HepG2 (cell line): ENCODE measurements at regions not wholly inside any gene's neighbourhood (a gene's known extent, or its start where the extent isn't known, plus 50 kb on each side); places are given as distances from the start of the nearest gene placed in this dataset.

ENCODE experiments used
- ARID5B ChIP-seq: IDR thresholded peaks from 2 replicates; pipeline ENCODE4 v1.4.0; 2020; ENCODE audit warnings: mild to moderate bottlenecking, missing genetic modification reagents
- BATF2 ChIP-seq: sonication (generic); formaldehyde crosslinking; IDR thresholded peaks from 2 replicates; pipeline ENCODE4 v1.8.0; 2022; ENCODE audit warnings: mild to moderate bottlenecking, missing genetic modification reagents, moderate library complexity
- BCL6 ChIP-seq: IDR thresholded peaks from 2 replicates; pipeline ENCODE4 v1.6.1; 2016; ENCODE audit warnings: missing genetic modification reagents, missing compliant biosample characterization
- BRF2 ChIP-seq: sonication (generic); formaldehyde crosslinking; IDR thresholded peaks from 2 replicates; pipeline ENCODE4 v1.8.1; 2022; ENCODE audit warnings: mild to moderate bottlenecking, missing genetic modification reagents
- CTCF ChIP-seq: sonication (generic); formaldehyde crosslinking; IDR thresholded peaks from 2 replicates; pipeline ENCODE4 v1.5.0; 2020; ENCODE audit warnings: mild to moderate bottlenecking, missing genetic modification reagents, moderate library complexity
- FOXO1 ChIP-seq: sonication (generic); formaldehyde crosslinking; IDR thresholded peaks from 2 replicates; pipeline ENCODE4 v1.4.0; 2020; ENCODE audit warnings: missing genetic modification reagents
- HIVEP1 ChIP-seq: sonication (generic); formaldehyde crosslinking; IDR thresholded peaks from 2 replicates; pipeline ENCODE4 v1.4.0; 2020; ENCODE audit warnings: mild to moderate bottlenecking, missing genetic modification reagents
- HNRNPK ChIP-seq: fragments of 200-400 bp; formaldehyde crosslinking; IDR thresholded peaks from 2 replicates; pipeline ENCODE4 v1.6.1; 2018; ENCODE audit warnings: low read length, low read depth, moderate library complexity, mild to moderate bottlenecking; ENCODE audit not compliant: poor library complexity, severe bottlenecking
- KAT7 ChIP-seq: IDR thresholded peaks from 2 replicates; pipeline ENCODE4 v1.6.1; 2018; ENCODE audit warnings: borderline replicate concordance, missing compliant biosample characterization
- POGK ChIP-seq: sonication (generic); formaldehyde crosslinking; conservative IDR thresholded peaks from 2 replicates; pipeline ENCODE4 v1.8.0; 2022; ENCODE audit warnings: mild to moderate bottlenecking, moderate library complexity, missing genetic modification reagents
- PRPF4 ChIP-seq: fragments of 200-400 bp; formaldehyde crosslinking; IDR thresholded peaks from 2 replicates; pipeline ENCODE4 v1.6.1; 2016; ENCODE audit warnings: low read length, low read depth; ENCODE audit not compliant: poor library complexity, severe bottlenecking
- TFAP4 ChIP-seq: sonication (generic); IDR thresholded peaks from 2 replicates; pipeline ENCODE4 v1.6.1; 2016; ENCODE audit warnings: low read depth, borderline replicate concordance
- ZNF331 ChIP-seq: sonication (generic); formaldehyde crosslinking; IDR thresholded peaks from 2 replicates; pipeline ENCODE4 v1.4.0; 2020; ENCODE audit warnings: missing genetic modification reagents
- ZNF367 ChIP-seq: sonication (generic); formaldehyde crosslinking; IDR thresholded peaks from 2 replicates; pipeline ENCODE4 v1.4.0; 2020; ENCODE audit warnings: missing genetic modification reagents, borderline replicate concordance
- ZNF672 ChIP-seq: sonication (generic); formaldehyde crosslinking; IDR thresholded peaks from 2 replicates; pipeline ENCODE4 v1.8.1; 2022; ENCODE audit warnings: missing genetic modification reagents
- ZNF770 ChIP-seq: sonication (generic); formaldehyde crosslinking; IDR thresholded peaks from 2 replicates; pipeline ENCODE4 v1.5.0; 2020; ENCODE audit warnings: mild to moderate bottlenecking, missing genetic modification reagents
- ZSCAN29 ChIP-seq: sonication (generic); formaldehyde crosslinking; conservative IDR thresholded peaks from 2 replicates; pipeline ENCODE4 v1.4.0; 2020; ENCODE audit warnings: mild to moderate bottlenecking, missing genetic modification reagents

GRCh38 chr7:130996205-130996832 lies 262.3 kb upstream of the KLF14 start (continued):
- TF ChIP-seq BCL6 (peak; percentile 74), ZSCAN29 (CRISPR knock-in tag) (no peak), TFAP4 (no peak), FOXO1 (CRISPR knock-in tag) (no peak), ZNF367 (CRISPR knock-in tag) (no peak), PRPF4 (no peak), HIVEP1 (CRISPR knock-in tag) (no peak), CTCF (CRISPR knock-in tag) (peak; percentile 44; the same call in 1 of the 2 replicates), BRF2 (CRISPR knock-in tag) (no peak), HNRNPK (no peak), ZNF331 (CRISPR knock-in tag) (no peak), BATF2 (CRISPR knock-in tag) (no peak), ZNF672 (CRISPR knock-in tag) (no peak), ARID5B (CRISPR knock-in tag) (peak; percentile 43; the same call in 1 of the 2 replicates), POGK (no peak), KAT7 (no peak), ZNF770 (0 out of 2 replicates have a peak, but pooled peaks have one; percentile 11)
